COLO829 (cell line): ENCODE measurements at regions not wholly inside any gene's neighbourhood (a gene's known extent, or its start where the extent isn't known, plus 50 kb on each side); places are given as distances from the start of the nearest gene placed in this dataset.

Experiments
- DNase-seq: peaks from one replicate; pipeline ENCODE4 v3.0.0; 2012; ENCODE audit warnings: low spot score

DNA sequence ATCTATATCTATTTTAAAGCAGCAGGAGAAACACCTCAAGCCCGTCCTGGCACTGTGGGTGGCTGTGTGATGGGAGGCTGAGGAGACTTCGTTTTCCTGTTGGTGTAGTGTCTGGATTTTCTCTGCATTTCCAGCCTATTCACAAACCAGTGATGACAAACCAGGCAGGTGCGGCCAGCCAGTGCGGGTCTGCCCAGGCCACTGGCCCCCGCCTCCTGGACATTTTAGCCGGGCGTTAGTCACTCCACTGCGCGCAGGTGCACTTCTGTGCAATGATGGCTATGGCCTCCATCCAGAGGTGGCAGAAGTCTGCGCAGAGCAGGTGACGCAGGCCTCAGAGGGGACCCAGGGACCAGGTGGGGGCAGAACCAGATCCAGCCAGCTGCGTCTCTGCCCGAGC, 64.9 kb upstream of the PITRM1 start:
- no peak for DNase-seq

DNA sequence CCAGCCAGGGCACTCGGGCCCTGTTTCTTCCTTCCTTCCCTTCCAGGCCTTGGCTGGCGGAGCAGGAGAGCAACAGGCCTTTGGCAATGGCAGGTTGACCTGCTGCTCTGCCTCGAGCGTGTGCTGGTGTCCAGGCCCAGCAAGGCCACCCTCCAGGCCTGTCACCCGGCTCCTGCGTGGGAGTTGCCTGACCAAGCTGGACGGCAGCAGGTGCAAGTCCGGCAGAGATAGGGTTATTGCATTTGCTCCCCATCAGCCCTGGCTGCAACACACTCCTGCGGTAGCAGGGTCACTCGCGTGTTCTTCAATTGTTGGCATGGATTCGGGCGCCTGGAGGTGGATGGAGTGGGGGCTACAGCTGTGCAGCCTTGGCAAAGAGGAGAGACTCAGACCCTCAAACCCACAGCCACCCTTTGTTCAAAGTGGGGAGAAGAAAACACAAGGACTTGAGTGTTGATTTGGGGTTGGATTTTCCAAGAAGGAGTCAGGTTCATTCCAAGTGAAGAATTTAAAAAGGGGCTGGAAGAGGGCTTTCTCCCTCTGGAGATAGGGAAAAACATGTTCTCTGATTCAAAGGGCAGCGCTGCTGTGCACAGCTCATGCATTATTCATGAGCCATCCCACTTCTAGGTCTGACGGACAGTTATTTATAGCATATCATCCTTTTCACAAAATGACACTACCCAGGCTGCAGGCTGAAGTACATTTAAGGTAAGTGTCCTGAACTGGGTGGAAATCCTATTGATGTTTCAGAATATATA, 64.2 kb upstream of the PITRM1 start:
- no peak for DNase-seq

GRCh38 chr10:3235996-3236510, 63.5 kb upstream of the PITRM1 start:
- no peak for DNase-seq

- no peak for DNase-seq
These were observed 62.8 kb upstream of the PITRM1 start for GRCh38 chr10:3235395-3235794.

GRCh38 chr10:3233486-3233990, 61.0 kb upstream of the PITRM1 start:
- DNase-seq, result no peak

GRCh38 chr10:3231951-3232730, 59.6 kb upstream of the PITRM1 start:
- DNase-seq, result no peak

- DNase-seq, result no peak
These were observed 57.2 kb upstream of the PITRM1 start for GRCh38 chr10:3229815-3230214.

GRCh38 chr10:3228629-3228945, 56.0 kb upstream of the PITRM1 start:
- DNase-seq, result no peak

GRCh38 chr10:3226960-3227744, 54.6 kb upstream of the PITRM1 start:
- no peak for DNase-seq

- DNase-seq, result no peak
These were observed 53.0 kb upstream of the PITRM1 start for GRCh38 chr10:3225561-3225960.

DNA sequence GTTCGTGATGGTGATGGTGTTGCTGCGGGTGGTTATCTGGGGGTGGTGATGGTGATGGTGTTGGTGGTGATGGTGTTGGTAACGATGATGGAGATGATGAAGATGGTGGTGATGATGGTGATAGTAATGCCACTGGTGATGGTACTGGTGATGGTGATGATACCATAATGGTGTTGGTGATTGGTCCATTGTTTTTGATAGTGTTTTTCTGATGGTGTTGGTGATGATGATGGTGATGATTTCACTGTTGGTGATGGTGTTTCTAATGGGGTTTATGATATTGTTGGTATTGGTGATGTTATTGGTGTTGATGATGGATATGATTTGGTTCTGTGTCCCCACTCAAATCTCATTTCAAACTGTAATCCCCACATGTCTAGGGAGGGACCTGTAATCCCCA, 51.7 kb upstream of the PITRM1 start:
- DNase-seq, result no peak

- no peak for DNase-seq
These were observed 50.0 kb upstream of the PITRM1 start for GRCh38 chr10:3222626-3223025.
